Transverse colon (tissue), 4 donors: ENCODE measurements at regions not wholly inside any gene's neighbourhood (a gene's known extent, or its start where the extent isn't known, plus 50 kb on each side); places are given as distances from the start of the nearest gene placed in this dataset.

Source experiments
- DNase-seq: peaks from one replicate; pipeline ENCODE4 v3.0.0-alpha.2; 2019
- H3K27ac ChIP-seq, 4 donors: fragments of 200-600 bp; sonication (generic); 2 replicates each; pipeline ENCODE4 v1.5.1; 2016 to 2018; ENCODE audit warnings: inconsistent platforms in 4 of 4
- H3K27me3 ChIP-seq: fragments of 200-600 bp; sonication (generic); 2 replicates; pipeline ENCODE4 v1.5.1; 2017; ENCODE audit warnings: inconsistent platforms
- H3K36me3 ChIP-seq, 4 donors: fragments of 200-600 bp; sonication (generic); 2 replicates each; pipeline ENCODE4 v1.5.1; 2017 to 2019; ENCODE audit warnings: inconsistent platforms in 4 of 4
- H3K4me1 ChIP-seq, 4 donors: fragments of 200-600 bp; sonication (generic); 2 replicates each; pipeline ENCODE4 v1.5.1; 2017 to 2020; ENCODE audit warnings: inconsistent platforms in 4 of 4
- H3K4me3 ChIP-seq, 4 donors: fragments of 200-600 bp; sonication (generic); 1 replicate in 1 of 4; 2 replicates in 3 of 4; pipeline versions ENCODE4 v1.5.1 to v1.6.1; 2017 to 2019; ENCODE audit warnings: inconsistent platforms in 4 of 4
- H3K9me3 ChIP-seq, 2 donors: fragments of 200-600 bp; sonication (generic); 2 replicates each; pipeline ENCODE4 v1.5.1; 2017 to 2019; ENCODE audit warnings: inconsistent platforms in 2 of 2
- CTCF ChIP-seq, 5 experiments: fragments of 200-600 bp in 3 of 5; fragments of 450-650 bp in 2 of 5; sonication (generic) in 3 of 5; IDR thresholded peaks; 1 replicate in 2 of 5; 2 replicates in 3 of 5; pipeline ENCODE4 v1.5.1; 2016 to 2017; ENCODE audit warnings: antibody characterized with exemption in 5 of 5, inconsistent platforms in 3 of 5, mild to moderate bottlenecking in 2 of 5, moderate library complexity in 1 of 5
- EP300 ChIP-seq: sonication (generic); formaldehyde crosslinking; IDR thresholded peaks from one replicate; pipeline ENCODE4 v1.6.1; 2017; ENCODE audit warnings: antibody characterized with exemption, low read depth
- POLR2A ChIP-seq: fragments of 450-650 bp; IDR thresholded peaks from one replicate; pipeline ENCODE4 v1.6.1; 2016; ENCODE audit warnings: antibody characterized with exemption, mild to moderate bottlenecking, moderate library complexity
- POLR2AphosphoS5 ChIP-seq, 3 donors: sonication (generic); formaldehyde crosslinking; IDR thresholded peaks; one replicate each; pipeline ENCODE4 v1.6.1; 2016; ENCODE audit warnings: antibody characterized with exemption in 3 of 3
- WGBS, 2 donors: methylation state at CpG; one replicate each; pipeline ENCODE4 v1.1.5; 2018; ENCODE audit warnings: low coverage in 1 of 2; 5-methylcytosine and 5-hydroxymethylcytosine counted together
- in situ Hi-C, 4 donors: fragments of 200-750 bp; cut with MboI; loops; one replicate each; pipeline versions ENCODE4 v1.15.0 to v1.15.1; 2017; ENCODE audit warnings: low sequenced_read_pairs in 3 of 4, low pct_ligation_motif_present in 1 of 4, low pct_unique_long_range_greater_than_20kb in 1 of 4
- intact Hi-C: fragments of 100-400 bp; cut with DNase I; formaldehyde crosslinking; loops from one replicate; pipeline ENCODE4 v1.15.1; 2023; ENCODE audit warnings: low total_unique reads

- no peak for DNase-seq
- no peaks in the 10 kb centered on the region for H3K9me3 ChIP-seq
- in situ Hi-C loops, result no loop called here
- WGBS, 2 donors, result 68 to 93% methylated on average over 2 of the region's 2 CpGs
- no peak overlapping the region for H3K27ac ChIP-seq
- intact Hi-C loops, result no loop called here
- H3K4me3 ChIP-seq, result no peak overlapping the region
- TF ChIP-seq POLR2AphosphoS5 (IDR thresholded peaks at IDR 0.05) (no peak), CTCF (IDR thresholded peaks at IDR 0.05) (no peak), POLR2A (no peak), EP300 (no peak)
- H3K4me1 ChIP-seq, result no peaks in the 10 kb centered on the region
- H3K36me3 ChIP-seq, result no peaks in the 10 kb centered on the region
- no peaks in the 10 kb centered on the region for H3K27me3 ChIP-seq
Observed at GRCh38 chr16:25464058-25464457, 206.4 kb upstream of the ZKSCAN2 start.

- H3K36me3 ChIP-seq, result no peaks in the 10 kb centered on the region
- H3K9me3 ChIP-seq, result no peaks in the 10 kb centered on the region
- no peak overlapping the region for H3K27ac ChIP-seq
- DNase-seq, result no peak
- no peak overlapping the region for H3K4me3 ChIP-seq
- TF ChIP-seq POLR2A (no peak), CTCF (IDR thresholded peaks at IDR 0.05) (no peak), POLR2AphosphoS5 (IDR thresholded peaks at IDR 0.05) (no peak), EP300 (no peak)
- in situ Hi-C loops, result no loop called here
- H3K27me3 ChIP-seq, result no peaks in the 10 kb centered on the region
- WGBS, 2 donors, result 81 to 84% methylated on average over 2 of the region's 2 CpGs
- H3K4me1 ChIP-seq, result no peaks in the 10 kb centered on the region
- intact Hi-C loops, result no loop called here
Observed at GRCh38 chr16:25449802-25450201, 192.2 kb upstream of the ZKSCAN2 start.

GRCh38 chr16:25443994-25444393 is 186.3 kb upstream of the ZKSCAN2 start:
- no peak overlapping the region for H3K4me3 ChIP-seq
- no peak for TF ChIP-seq POLR2A
- TF ChIP-seq POLR2AphosphoS5 (IDR thresholded peaks at IDR 0.05), result no peak
- TF ChIP-seq EP300, result no peak
- TF ChIP-seq CTCF (IDR thresholded peaks at IDR 0.05), result no peak
- no peaks in the 10 kb centered on the region for H3K4me1 ChIP-seq
- intact Hi-C loops (no loop called here), in situ Hi-C loops (no loop called here)
- H3K27me3 ChIP-seq, result no peaks in the 10 kb centered on the region
- no peaks in the 10 kb centered on the region for H3K9me3 ChIP-seq
- no peak overlapping the region for H3K27ac ChIP-seq
- no peaks in the 10 kb centered on the region for H3K36me3 ChIP-seq
- no peak for DNase-seq
- WGBS, 2 donors, result 63 to 75% methylated on average over 4 of the region's 4 CpGs

- intact Hi-C loops (no loop called here), in situ Hi-C loops (no loop called here)
Observed at GRCh38 chr16:25434064-25434463, 176.4 kb upstream of the ZKSCAN2 start.

More at GRCh38 chr16:25434064-25434463, 176.4 kb upstream of the ZKSCAN2 start:
- H3K9me3 ChIP-seq, result no peaks in the 10 kb centered on the region
- no peaks in the 10 kb centered on the region for H3K27me3 ChIP-seq
- DNase-seq, result no peak
- no peak overlapping the region for H3K4me3 ChIP-seq
- WGBS, 2 donors, result 52 to 83% methylated on average over 2 to 3 of the region's 3 CpGs
- no peaks in the 10 kb centered on the region for H3K36me3 ChIP-seq
- no peak for TF ChIP-seq POLR2A
- no peak for TF ChIP-seq CTCF (IDR thresholded peaks at IDR 0.05)
- no peak for TF ChIP-seq POLR2AphosphoS5 (IDR thresholded peaks at IDR 0.05)
- TF ChIP-seq EP300, result no peak
- H3K27ac ChIP-seq, result no peak overlapping the region
- H3K4me1 ChIP-seq, result no peaks in the 10 kb centered on the region
